GM19328 (cell line): ENCODE measurements at regions not wholly inside any gene's neighbourhood (a gene's known extent, or its start where the extent isn't known, plus 50 kb on each side); places are given as distances from the start of the nearest gene placed in this dataset.
A peak's percentile ranks its signal among the peaks of the same experiment; 100 is the strongest.
"Not testable (repeated sequence)": the region's sequence is repeated elsewhere in the genome, so short reads cannot be mapped to it uniquely, and the experiment has no call there.

Experiments
- ATAC-seq: cut with Tn5 transposase; IDR thresholded peaks from one replicate; pipeline ENCODE4 v1.9.1; 2021; ENCODE audit warnings: mild to moderate bottlenecking, moderate library complexity; ENCODE audit not compliant: unreplicated experiment

DNA sequence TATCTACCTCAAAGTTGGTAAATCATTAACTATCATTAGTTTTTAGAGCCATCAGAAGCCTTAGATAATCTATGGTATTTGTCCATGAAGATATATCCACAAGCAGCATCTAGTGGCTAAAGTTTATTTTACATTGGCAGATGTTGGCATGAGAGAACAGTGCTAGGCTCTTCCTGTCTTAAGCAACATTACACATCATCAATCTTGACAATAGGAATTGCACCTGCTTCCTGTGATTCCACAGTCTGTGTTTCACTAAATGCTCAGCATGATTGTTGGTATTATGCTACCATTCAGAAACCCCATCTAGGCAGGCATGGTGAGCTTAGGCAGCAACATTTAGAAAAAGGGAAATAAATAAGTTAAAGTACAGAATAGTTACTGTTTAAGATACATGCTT, 246.6 kb downstream of the SLCO4C1 start:
- ATAC-seq = no peak

DNA sequence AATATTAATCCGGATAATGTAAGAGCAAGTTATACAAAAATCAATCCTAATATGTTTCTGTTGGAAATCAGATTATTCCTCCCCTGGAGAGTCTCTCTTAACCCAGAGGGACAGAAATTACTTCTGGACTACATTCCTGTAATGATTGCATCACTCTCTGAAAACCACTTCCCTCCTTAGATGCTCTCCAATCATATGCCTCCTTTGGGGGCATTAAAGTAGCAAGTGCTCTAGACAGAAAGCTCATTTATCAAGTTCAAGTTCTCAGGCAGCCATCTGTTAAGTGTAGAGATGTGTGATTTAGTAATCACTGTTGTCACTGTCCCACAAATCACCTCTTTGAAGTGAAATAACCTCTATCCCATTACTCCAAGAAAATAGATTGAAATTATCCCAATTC, 247.1 kb downstream of the SLCO4C1 start:
- ATAC-seq = no peak

- ATAC-seq = not testable (repeated sequence)
Observed at GRCh38 chr5:102047073-102047472, 249.0 kb downstream of the SLCO4C1 start.

DNA sequence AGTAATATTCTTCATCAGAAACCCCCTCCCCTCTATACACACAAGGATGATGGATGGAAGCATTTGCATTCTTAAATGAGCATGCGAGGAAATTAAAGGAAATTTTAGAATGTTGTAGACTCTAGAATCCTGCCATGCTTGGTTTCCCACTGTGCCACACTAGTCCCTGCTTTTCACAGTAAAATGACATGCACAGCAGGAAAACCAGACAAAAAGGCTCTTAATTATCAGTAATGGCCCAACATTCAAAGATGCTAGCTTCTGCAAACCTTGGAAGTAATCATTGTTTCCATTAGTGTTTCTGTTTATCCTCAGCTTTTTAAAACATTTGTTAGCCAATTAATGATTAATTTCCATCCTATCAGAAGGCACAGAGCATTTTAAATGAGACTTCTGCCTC, 255.8 kb downstream of the SLCO4C1 start:
- ATAC-seq = no peak

- no peak for ATAC-seq
Observed at GRCh38 chr5:102036927-102037326, 259.2 kb downstream of the SLCO4C1 start.

DNA sequence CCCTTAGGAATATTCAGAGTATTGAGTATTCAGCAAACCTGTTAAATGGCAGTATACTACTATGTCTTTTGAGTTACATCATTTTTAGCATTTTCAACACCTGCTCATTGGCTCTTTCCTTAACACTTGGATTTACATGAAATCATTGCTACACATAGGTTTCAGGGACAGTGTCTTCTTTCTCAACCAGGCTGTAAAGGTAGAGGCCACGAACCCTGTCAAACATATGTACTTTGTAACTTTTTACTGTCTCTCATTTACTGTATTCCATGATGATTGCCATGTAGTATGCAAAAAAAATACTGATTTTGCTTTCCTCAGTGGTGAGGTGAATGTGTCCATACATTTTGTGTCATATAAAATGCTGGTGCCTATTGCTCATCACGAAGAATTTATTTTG, 264.4 kb downstream of the SLCO4C1 start:
- no peak for ATAC-seq

DNA sequence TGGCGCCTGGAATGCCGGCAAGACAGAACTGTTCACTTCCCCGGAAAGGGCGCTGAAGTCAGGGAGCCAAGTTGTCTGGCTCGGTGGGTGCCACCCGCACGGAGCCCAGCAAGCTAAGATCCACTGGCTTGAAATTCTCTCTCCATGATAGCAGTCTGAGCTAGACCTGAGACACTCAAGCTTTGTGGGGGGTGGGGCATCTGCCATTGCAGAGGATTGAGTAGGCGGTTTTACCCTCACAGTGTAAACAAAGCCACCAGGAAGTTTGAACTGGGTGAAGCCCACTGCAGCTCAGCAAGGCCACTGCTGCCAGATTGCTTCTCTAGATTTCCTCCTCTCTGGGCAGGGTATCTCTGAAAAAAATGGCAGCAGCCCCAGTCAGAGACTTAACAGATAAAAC, 277.4 kb downstream of the SLCO4C1 start:
- ATAC-seq = no peak

- ATAC-seq = no peak
Observed at GRCh38 chr5:102018279-102018678, 277.8 kb downstream of the SLCO4C1 start.

GRCh38 chr5:102014371-102014770, 281.7 kb downstream of the SLCO4C1 start:
- no peak for ATAC-seq

DNA sequence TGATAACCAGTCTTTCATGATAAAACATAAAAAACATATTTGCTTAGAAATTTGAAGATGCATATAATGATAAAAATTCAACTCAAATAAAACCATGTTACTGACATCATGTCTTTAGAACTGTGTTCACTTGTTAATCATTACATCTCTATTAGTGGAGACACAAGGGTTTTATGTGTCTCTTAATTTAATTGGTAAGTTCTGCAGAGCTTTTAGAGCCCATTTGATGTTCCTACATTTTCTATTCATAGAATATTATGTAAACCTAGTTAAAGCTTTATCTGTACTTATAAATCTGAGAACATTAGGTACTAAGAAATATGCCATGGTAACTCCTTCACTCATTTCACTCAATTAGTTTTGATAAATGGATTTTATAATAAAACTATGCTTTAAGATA, 285.4 kb downstream of the SLCO4C1 start:
- ATAC-seq = no peak

GRCh38 chr5:101997235-101997634, 298.8 kb downstream of the SLCO4C1 start:
- no peak for ATAC-seq

GRCh38 chr5:101995585-101995984, 300.5 kb downstream of the SLCO4C1 start:
- no peak for ATAC-seq

DNA sequence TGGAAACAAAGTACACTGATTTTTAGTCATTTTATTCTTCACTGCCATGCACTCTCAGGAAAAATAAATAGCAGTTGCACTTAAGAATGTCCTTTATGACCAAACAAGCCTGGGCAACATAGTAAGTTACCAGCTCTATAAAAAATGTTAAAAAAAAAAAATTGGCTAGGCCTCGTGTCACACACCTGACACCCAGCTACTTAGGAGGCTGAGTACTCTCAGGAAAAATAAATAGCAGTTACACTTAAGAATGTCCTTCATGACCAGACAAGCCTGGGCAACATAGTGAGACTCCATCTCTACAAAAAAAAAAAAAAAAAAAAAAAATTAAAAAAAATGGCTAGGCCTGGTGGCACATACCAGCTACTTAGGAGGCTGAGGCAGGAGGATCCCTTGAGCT, 304.6 kb downstream of the SLCO4C1 start:
- no peak for ATAC-seq

DNA sequence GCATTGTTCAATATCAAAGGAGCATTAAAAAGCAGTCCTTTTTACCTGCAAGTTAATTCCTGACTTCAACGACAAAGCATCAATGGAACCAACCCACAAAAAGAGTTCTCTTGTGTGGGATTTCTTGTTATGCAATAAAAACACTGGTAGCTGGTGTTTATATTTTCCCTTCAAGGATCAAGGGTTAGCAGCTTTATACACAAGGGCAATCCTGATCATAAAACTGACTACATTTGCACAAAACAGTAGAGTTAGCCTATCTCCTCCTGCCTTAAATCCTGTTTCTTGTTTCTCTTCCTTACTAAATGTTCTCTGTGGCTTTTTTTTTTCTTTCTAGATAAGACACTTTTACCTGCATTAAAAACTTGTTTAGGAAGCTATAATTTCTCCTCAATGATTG, 306.4 kb downstream of the SLCO4C1 start:
- no peak for ATAC-seq

- ATAC-seq = peak; percentile 91
Observed at GRCh38 chr5:101977729-101978345, 318.2 kb downstream of the SLCO4C1 start.

- ATAC-seq = no peak
Observed at GRCh38 chr5:101976933-101977332, 319.2 kb downstream of the SLCO4C1 start.

DNA sequence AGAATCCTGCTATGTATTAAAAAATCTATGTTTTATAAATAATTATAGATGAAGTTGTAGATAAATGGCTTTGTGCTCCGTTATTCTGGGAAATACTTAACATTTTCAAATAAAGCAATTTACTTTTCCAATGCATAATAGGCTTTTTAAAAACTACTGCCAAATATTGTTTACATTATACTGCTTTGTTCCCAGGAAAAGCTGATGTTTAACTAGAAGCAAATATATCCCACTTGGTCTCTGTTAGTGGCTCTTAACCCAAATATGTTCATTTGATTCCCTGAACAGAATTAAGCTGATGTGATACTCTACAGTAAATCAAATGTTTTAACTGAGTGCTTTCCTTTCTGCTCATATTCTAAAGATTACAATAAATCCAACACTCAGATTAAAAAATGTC, 326.3 kb downstream of the SLCO4C1 start:
- no peak for ATAC-seq

DNA sequence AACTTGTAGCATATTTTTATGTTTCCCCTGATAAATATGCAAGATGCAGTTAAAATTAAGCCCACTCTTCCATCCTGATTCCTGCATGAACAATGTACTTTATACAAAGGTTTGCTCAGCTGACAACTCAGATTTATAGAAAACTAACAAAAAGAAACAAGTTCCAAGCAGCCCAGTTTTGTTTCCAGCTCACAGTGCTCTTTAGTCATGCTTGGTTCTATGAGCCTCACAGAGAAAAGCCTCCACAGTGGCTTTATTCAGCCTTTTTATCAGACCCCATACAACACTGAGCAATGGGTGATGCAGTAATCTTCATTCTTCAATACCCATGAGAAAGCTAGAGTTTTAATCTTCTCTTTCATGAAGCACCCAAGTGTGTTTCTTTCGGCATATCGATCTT, 329.6 kb downstream of the SLCO4C1 start:
- ATAC-seq = no peak

DNA sequence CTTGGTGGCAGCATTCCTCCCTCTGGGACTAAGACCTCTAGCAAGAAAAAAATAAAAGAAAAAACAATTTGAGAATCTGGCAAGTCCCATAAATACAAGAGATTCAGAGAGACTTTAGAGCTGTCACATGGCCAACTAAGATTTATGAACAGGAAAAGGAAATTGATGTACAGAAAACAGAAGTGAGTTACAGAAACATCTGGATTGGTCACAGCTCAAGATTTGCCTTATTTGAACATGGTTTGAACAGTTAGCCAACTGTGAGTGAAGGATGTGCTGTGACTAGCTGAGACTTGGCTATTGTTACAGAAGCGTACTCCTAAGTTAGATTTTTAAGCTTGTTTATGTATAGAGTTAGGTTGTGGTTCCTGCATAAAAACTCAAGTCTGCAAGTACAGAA, 340.2 kb downstream of the SLCO4C1 start:
- ATAC-seq = no peak

DNA sequence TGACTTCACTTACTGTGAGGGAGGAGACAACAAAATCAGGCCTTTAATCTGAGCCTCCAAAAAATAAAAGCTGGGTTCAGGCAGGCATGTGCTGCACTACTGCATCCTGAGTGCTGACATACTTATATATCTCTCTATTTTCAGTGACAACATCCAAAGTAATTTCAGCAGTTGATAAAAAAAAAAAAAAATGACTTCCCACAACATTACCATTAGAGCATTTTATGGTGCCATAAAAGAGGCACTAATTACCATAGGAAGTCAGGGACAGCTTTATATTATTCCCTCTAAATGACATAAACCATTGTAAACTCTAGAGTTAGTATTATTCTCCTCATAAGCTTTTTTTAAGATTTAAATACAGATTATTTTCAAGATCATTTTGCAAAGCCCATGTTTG, 346.1 kb downstream of the SLCO4C1 start:
- no peak for ATAC-seq

- ATAC-seq = no peak
Observed at GRCh38 chr5:101948615-101949014, 347.5 kb downstream of the SLCO4C1 start.

DNA sequence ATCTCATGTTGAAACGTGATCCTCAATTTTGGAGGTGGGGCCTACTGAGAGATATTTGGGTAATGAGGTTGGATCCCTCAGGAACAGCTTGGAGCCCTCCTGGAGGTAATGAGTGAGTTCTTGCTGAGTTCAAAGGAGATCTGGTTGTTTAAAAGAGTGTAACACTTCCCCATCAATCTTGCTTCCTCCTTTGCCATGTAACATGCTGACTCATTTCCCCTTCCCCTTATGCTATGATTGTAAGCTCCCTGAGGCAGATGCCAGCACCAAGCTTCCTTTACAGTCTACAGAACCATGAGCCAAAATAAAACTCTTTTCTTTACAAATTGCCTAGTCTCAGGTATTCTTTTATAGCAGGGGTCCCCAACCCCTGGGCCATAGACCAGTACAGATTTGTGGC, 352.3 kb downstream of the SLCO4C1 start:
- ATAC-seq = no peak

- peak; percentile 80 for ATAC-seq
Observed at GRCh38 chr5:101942321-101942882, 353.7 kb downstream of the SLCO4C1 start.
